Activated effector memory CD4-positive, alpha-beta T cell treated with Interleukin-2 at 50 U/mL for 16 hours (primary cell): ENCODE measurements at regions not wholly inside any gene's neighbourhood (a gene's known extent, or its start where the extent isn't known, plus 50 kb on each side); places are given as distances from the start of the nearest gene placed in this dataset.
"Not testable (repeated sequence)": the region's sequence is repeated elsewhere in the genome, so short reads cannot be mapped to it uniquely, and the experiment has no call there.

Experiments
- DNase-seq: peaks from one replicate; pipeline ENCODE4 v3.0.0-alpha.2; 2020

DNA sequence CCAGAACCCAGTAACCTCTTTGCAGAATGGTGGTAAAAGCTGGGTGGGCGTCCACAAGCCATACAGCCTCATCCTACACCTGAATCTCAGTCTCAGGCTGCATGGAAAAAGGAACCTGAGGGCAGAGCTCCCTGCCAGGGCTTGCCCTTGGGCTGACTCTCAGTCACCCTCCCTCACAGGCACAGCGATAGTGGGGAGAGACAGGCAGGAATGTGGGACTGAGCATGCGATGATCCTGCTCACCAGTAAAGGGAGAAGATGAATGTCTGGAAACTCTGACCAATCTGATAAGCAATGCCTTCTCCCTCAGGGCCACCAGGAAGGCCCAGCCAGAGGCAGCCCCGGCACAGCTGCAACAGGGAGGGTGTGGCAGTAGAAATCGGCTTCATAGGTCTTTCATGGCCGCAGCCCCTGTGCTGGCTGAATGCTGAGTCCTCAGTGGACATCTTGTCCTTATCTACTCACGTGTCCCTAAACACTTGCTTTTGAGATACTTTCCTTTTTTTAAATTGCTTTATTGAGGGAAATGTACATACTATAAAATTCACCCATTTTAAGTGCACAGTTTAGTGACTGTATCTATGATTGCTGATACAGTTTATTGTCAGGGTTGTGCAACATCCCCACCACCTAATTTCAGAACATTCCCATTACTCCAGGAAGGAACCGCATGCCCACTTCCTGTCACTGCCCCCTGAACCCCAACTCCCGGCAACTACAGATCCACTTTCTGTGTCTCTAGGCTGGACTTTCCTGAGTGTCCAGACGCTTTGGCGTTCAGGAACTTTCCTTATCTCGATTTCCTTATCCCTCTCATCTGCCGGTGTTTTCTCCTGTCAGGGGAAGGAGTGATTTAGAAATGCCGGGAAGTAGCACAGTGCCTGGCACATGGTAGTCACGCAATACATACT is 258.1 kb downstream of the PCNX1 start:
- no peak for DNase-seq

DNA sequence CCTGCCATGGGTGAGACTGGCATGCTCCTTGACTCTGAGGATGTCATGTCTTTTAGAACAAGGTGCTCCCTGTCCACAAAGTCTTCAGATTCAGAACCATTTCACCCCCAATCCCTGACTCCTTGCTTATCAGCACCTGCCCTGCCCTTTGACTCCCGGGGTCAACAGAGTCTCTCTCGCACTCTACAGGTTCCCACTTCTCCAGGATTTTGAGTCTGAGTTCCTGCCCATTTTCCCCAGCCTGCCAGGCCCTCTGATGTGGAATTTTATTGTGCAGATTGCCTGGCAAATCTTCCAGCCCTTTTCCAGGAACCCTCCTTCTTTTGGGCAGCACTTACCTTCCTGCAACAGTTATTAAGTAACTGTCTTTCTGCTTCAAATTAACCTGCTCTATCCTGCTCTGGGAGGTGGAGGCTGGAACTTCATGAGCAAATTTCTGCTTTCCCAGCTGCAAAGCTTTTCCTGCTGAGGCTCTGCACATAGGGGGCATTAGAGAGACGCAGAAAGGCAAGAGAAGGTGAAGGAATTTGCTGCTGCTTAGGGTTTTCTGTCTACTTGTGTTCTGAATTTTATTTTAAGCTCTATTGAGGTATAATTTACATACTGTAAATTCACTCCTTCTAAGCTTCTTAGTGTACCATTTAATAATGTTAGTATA is 259.1 kb downstream of the PCNX1 start:
- no peak for DNase-seq

- DNase-seq: not testable (repeated sequence)
These were observed 260.2 kb downstream of the PCNX1 start for GRCh38 chr14:71167325-71167950.

- peak; percentile 9 for DNase-seq
These were observed 260.9 kb downstream of the PCNX1 start for GRCh38 chr14:71168161-71168560.

- DNase-seq: no peak
These were observed 261.5 kb downstream of the PCNX1 start for GRCh38 chr14:71168564-71169427.

DNA sequence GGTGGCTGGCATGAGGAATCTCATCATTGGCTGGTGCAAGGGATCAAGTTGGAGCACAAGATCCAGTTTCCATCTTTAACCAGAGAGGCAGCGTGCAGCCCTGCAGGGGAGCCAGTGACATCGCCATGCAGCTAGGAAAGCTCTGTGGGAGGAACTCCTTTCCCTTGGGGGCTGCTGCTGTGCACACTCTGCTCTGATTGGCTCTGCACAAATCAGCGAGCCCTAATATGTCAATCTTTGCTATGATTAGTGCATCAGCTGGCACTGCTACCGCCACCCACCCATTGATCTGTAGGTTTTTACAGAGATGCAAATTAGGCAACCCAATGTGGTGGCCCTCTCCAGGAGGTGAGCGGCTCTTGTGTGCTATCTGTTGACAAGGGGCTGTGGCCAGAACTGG is 262.6 kb downstream of the PCNX1 start:
- no peak for DNase-seq

- no peak for DNase-seq
These were observed 268.2 kb downstream of the PCNX1 start for GRCh38 chr14:71175491-71175890.

- DNase-seq: no peak
These were observed 271.8 kb downstream of the PCNX1 start for GRCh38 chr14:71179066-71179465.

DNA sequence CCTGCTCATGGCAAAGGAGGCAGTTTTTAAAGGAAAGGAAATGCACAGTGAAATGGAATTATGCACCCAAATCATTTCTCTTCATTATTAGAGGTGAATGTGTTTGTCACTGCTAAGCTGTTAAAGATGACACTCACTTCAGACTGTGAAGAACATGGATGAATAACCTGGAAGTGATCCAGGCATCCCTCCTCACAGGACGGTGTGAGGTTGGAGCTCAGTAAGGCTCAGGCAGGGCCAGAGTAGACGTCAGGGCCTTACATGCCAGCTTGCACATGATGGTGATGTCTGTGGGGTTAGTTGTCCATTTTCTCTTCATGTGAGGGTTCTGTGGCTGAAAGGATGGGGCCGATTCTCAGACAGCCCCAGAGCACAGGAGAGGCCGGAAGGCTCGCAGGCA is 273.1 kb downstream of the PCNX1 start:
- DNase-seq: no peak

- no peak for DNase-seq
These were observed 274.1 kb downstream of the PCNX1 start for GRCh38 chr14:71181215-71182003.

DNA sequence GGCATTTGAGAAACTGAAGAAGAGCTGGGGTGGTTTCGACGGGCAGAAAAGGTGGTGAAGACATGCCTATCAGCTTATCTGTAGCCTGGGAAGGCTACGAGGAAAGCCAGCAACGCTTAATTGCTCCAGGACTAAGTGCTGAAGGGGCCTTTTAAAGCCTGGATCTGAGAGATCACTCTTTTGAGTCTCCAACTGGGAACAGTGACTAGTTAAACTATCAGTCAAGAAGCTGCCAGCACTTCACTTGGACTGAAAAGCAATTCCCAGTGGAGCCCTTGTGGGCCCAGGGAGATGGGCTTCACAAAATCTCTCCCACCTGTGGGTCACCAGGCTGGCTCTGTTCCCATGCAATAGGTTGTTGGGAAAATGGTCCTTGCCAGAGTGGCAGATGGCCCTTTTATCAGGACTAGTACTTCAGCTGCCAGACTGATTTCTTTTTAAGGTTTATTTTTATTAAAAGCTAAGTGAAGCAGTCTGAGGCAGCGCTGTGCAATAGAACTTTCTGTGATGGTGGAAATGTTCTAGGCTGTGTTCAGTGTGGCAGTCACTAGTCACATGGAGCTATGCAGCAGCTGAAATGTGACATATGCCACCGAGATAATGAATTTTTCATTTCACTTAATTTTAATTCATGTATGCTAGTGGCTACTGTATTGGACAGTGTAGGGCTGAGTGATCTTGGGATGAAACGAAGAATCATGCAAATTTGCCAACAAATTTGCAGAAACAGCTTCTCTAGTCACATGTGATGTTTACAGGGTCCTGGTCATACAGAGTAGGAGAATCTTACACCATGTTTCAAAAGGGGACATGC is 276.8 kb downstream of the PCNX1 start:
- DNase-seq: no peak

GRCh38 chr14:71185637-71186036 is 278.4 kb downstream of the PCNX1 start:
- DNase-seq: no peak

- no peak for DNase-seq
These were observed 280.5 kb downstream of the PCNX1 start for GRCh38 chr14:71187633-71188356.

DNA sequence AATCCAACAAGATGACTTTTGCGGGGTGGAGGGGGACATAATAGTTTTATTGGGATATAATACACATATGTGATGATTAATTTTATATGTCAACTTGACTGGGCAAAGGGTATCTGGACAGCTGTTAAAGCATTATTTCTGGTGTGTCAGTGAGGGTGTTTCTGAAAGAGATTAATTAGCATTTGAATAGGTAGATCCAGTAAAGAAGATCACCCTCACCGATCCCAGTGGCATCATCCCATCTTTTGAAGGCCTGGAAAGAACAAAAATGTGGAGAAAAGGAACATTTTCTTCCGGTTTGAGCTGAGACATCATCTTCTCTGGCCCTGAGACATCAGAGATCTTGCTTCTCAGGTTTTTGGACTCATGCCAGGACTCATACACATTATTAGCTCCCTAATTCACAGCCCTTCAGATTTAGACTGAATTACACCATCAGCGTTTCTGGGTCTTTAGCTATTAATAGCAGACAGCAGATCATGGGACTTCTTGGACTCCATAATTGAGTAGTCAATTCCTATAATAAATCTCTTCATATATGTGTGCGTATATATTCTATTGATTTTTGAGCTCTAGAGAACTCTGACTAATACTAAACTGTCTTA is 283.6 kb downstream of the PCNX1 start:
- DNase-seq: no peak

DNA sequence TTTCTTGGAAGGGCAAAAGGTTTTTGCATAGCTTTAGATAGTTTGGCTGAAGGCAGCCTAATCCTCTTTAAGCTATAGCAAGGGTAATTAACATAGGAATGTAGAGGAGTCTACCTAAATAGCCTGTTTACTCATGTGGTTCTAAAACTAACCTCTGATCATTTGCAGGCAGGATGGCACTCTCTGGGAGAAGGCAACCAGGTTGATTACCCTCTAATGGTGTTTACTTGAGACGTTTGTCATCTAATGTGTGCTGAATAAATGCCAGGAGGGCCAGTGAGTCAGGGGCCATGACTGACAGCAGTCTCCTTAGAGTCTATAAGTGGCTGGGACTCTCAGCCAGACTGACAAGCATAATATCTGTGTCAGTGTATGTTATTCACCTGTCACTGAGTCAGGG is 286.4 kb downstream of the PCNX1 start:
- no peak for DNase-seq

- DNase-seq: no peak
These were observed 287.0 kb downstream of the PCNX1 start for GRCh38 chr14:71194251-71194650.

GRCh38 chr14:71196921-71197320 is 289.7 kb downstream of the PCNX1 start:
- no peak for DNase-seq

- DNase-seq: no peak
These were observed 291.4 kb downstream of the PCNX1 start for GRCh38 chr14:71198687-71199086.

- no peak for DNase-seq
These were observed 294.6 kb downstream of the PCNX1 start for GRCh38 chr14:71201840-71202239.

- no peak for DNase-seq
These were observed 295.6 kb downstream of the PCNX1 start for GRCh38 chr14:71202881-71203280.
